Stomach smooth muscle (tissue), 2 donors: ENCODE measurements at regions not wholly inside any gene's neighbourhood (a gene's known extent, or its start where the extent isn't known, plus 50 kb on each side); places are given as distances from the start of the nearest gene placed in this dataset.

ENCODE experiments used
- H3K27ac ChIP-seq: one replicate; pipeline ENCODE4 v1.7.0; 2013; ENCODE audit warnings: mild to moderate bottlenecking, low read length, inconsistent platforms
- H3K27me3 ChIP-seq, 2 donors: one replicate each; pipeline ENCODE4 v1.7.0; 2013; ENCODE audit warnings: low read length in 2 of 2; ENCODE audit not compliant: insufficient read depth in 2 of 2, control insufficient read depth in 1 of 2
- H3K36me3 ChIP-seq, 2 donors: one replicate each; pipeline ENCODE4 v1.7.0; 2013; ENCODE audit warnings: low read length in 2 of 2; ENCODE audit not compliant: control insufficient read depth in 2 of 2, insufficient read depth in 2 of 2
- H3K4me1 ChIP-seq: one replicate; pipeline ENCODE4 v1.7.0; 2013; ENCODE audit warnings: low read length; ENCODE audit not compliant: control insufficient read depth, insufficient read depth
- H3K4me3 ChIP-seq, 2 donors: one replicate each; pipeline ENCODE4 v1.7.0; 2013; ENCODE audit warnings: low read length in 2 of 2
- H3K9ac ChIP-seq, 2 donors: one replicate each; pipeline ENCODE4 v1.7.0; 2013; ENCODE audit warnings: low read length in 2 of 2, mild to moderate bottlenecking in 1 of 2
- H3K9me3 ChIP-seq, 2 donors: one replicate each; pipeline ENCODE4 v1.7.0; 2013; ENCODE audit warnings: low read length in 2 of 2; ENCODE audit not compliant: control insufficient read depth in 2 of 2
- donor health status: healthy.
- donor health status: Pancreatic carcinoma.

GRCh38 chr12:30438601-30439041 is 257.0 kb downstream of the IPO8 start:
- Histone ChIP-seq H3K27ac (no peak overlapping the region), H3K4me3 (no peak overlapping the region), H3K36me3 (no peaks in the 10 kb centered on the region), H3K4me1 (no peaks in the 10 kb centered on the region), H3K9me3 (no peaks in the 10 kb centered on the region), H3K9ac (no peak overlapping the region), H3K27me3 (no peaks in the 10 kb centered on the region)

- no peaks in the 10 kb centered on the region for H3K36me3 ChIP-seq
- no peaks in the 10 kb centered on the region for H3K9me3 ChIP-seq
- H3K27ac ChIP-seq, result no peak overlapping the region
- H3K9ac ChIP-seq, result no peak overlapping the region
- no peak overlapping the region for H3K4me3 ChIP-seq
- H3K4me1 ChIP-seq, result no peaks in the 10 kb centered on the region
- no peaks in the 10 kb centered on the region for H3K27me3 ChIP-seq
Observed at GRCh38 chr12:30437616-30438015, 258.1 kb downstream of the IPO8 start.

GRCh38 chr12:30437044-30437443 is 258.6 kb downstream of the IPO8 start:
- H3K27me3 ChIP-seq, result no peaks in the 10 kb centered on the region
- no peaks in the 10 kb centered on the region for H3K4me1 ChIP-seq
- H3K9ac ChIP-seq, result no peak overlapping the region
- H3K9me3 ChIP-seq, result no peaks in the 10 kb centered on the region
- H3K4me3 ChIP-seq, result no peak overlapping the region
- no peak overlapping the region for H3K27ac ChIP-seq
- H3K36me3 ChIP-seq, result no peaks in the 10 kb centered on the region

GRCh38 chr12:30428098-30428497 is 267.6 kb downstream of the IPO8 start:
- Histone ChIP-seq H3K4me3 (no peak overlapping the region), H3K27ac (no peak overlapping the region), H3K9ac (no peak overlapping the region), H3K9me3 (no peaks in the 10 kb centered on the region), H3K36me3 (no peaks in the 10 kb centered on the region), H3K4me1 (no peaks in the 10 kb centered on the region), H3K27me3 (no peaks in the 10 kb centered on the region)

- no peaks in the 10 kb centered on the region for H3K27me3 ChIP-seq
- no peaks in the 10 kb centered on the region for H3K4me1 ChIP-seq
- H3K9me3 ChIP-seq, result no peaks in the 10 kb centered on the region
- H3K36me3 ChIP-seq, result no peaks in the 10 kb centered on the region
- no peak overlapping the region for H3K4me3 ChIP-seq
- H3K9ac ChIP-seq, result no peak overlapping the region
- H3K27ac ChIP-seq, result no peak overlapping the region
Observed at GRCh38 chr12:30427555-30427954, 268.1 kb downstream of the IPO8 start.

GRCh38 chr12:30425445-30425844 is 270.2 kb downstream of the IPO8 start:
- Histone ChIP-seq H3K9ac (no peak overlapping the region), H3K9me3 (no peaks in the 10 kb centered on the region), H3K27ac (no peak overlapping the region), H3K4me3 (no peak overlapping the region), H3K4me1 (no peaks in the 10 kb centered on the region), H3K36me3 (no peaks in the 10 kb centered on the region), H3K27me3 (no peaks in the 10 kb centered on the region)

- Histone ChIP-seq H3K36me3 (no peaks in the 10 kb centered on the region), H3K9me3 (no peaks in the 10 kb centered on the region), H3K4me3 (no peak overlapping the region), H3K27ac (no peak overlapping the region), H3K9ac (no peak overlapping the region), H3K4me1 (no peaks in the 10 kb centered on the region), H3K27me3 (no peaks in the 10 kb centered on the region)
Observed at GRCh38 chr12:30423330-30423729, 272.3 kb downstream of the IPO8 start.

GRCh38 chr12:30422844-30423243 is 272.8 kb downstream of the IPO8 start:
- Histone ChIP-seq H3K4me3 (no peak overlapping the region), H3K9me3 (no peaks in the 10 kb centered on the region), H3K27ac (no peak overlapping the region), H3K9ac (no peak overlapping the region), H3K36me3 (no peaks in the 10 kb centered on the region), H3K4me1 (no peaks in the 10 kb centered on the region), H3K27me3 (no peaks in the 10 kb centered on the region)

- Histone ChIP-seq H3K9ac (no peak overlapping the region), H3K27me3 (no peaks in the 10 kb centered on the region), H3K27ac (no peak overlapping the region), H3K9me3 (no peaks in the 10 kb centered on the region), H3K36me3 (no peaks in the 10 kb centered on the region), H3K4me1 (no peaks in the 10 kb centered on the region), H3K4me3 (no peak overlapping the region)
Observed at GRCh38 chr12:30420561-30420960, 275.1 kb downstream of the IPO8 start.

- no peaks in the 10 kb centered on the region for H3K36me3 ChIP-seq
- H3K9me3 ChIP-seq, result no peaks in the 10 kb centered on the region
- H3K4me1 ChIP-seq, result no peaks in the 10 kb centered on the region
- H3K27me3 ChIP-seq, result no peaks in the 10 kb centered on the region
- H3K4me3 ChIP-seq, result no peak overlapping the region
- H3K9ac ChIP-seq, result no peak overlapping the region
- H3K27ac ChIP-seq, result no peak overlapping the region
Observed at GRCh38 chr12:30417697-30418231, 277.9 kb downstream of the IPO8 start.

GRCh38 chr12:30416631-30417030 is 279.0 kb downstream of the IPO8 start:
- Histone ChIP-seq H3K9me3 (no peaks in the 10 kb centered on the region), H3K27ac (no peak overlapping the region), H3K36me3 (no peaks in the 10 kb centered on the region), H3K4me1 (no peaks in the 10 kb centered on the region), H3K9ac (no peak overlapping the region), H3K27me3 (no peaks in the 10 kb centered on the region), H3K4me3 (no peak overlapping the region)
